HCEC 1CT (cell line): ENCODE measurements at regions not wholly inside any gene's neighbourhood (a gene's known extent, or its start where the extent isn't known, plus 50 kb on each side); places are given as distances from the start of the nearest gene placed in this dataset.
"Not testable (repeated sequence)": the region's sequence is repeated elsewhere in the genome, so short reads cannot be mapped to it uniquely, and the experiment has no call there.

Experiments
- DNase-seq: peaks from one replicate; pipeline ENCODE4 v3.0.0-alpha.2; 2017

GRCh38 chr6:158881276-158881675, 62.1 kb upstream of the EZR start:
- DNase-seq, result not testable (repeated sequence)

DNA sequence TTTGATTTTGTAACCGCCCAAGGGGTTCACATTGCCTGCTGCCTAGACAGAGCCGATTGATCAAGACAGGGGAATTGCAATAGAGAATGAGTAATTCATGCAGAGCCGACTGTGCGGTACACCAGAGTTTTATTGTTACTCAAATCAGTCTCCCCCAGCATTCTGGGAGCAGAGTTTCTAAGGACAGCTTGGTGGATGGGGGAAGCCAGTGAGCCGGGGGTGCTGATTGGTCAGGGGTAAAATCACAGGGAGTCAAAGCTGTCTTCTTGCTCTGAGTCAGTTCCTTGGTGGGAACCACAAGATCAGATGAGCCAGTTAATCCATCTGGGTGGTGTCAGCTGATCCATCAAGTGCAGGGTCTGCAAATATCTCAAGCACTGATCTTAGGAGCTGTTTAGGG, 60.0 kb upstream of the EZR start:
- no peak for DNase-seq

- no peak for DNase-seq
Observed at GRCh38 chr6:158877716-158878115, 58.5 kb upstream of the EZR start.

- DNase-seq, result no peak
Observed at GRCh38 chr6:158876886-158877285, 57.7 kb upstream of the EZR start.

DNA sequence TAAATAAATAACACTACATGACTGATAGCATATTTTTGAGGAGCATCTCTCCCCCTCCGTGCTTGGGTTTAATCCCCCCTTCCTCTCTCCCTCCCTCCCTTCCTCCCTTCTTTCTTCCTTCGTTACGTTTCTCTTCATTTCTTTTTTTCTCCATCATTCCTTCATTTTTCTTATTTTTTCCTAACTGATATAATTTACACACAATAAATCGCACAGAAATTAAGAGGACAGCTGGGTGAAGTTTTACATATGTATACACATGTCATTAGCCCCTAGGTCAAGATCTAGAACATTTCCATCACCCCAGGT, 51.4 kb upstream of the EZR start:
- no peak for DNase-seq

GRCh38 chr6:158869826-158870648, 50.9 kb upstream of the EZR start:
- peak; percentile 91 for DNase-seq

DNA sequence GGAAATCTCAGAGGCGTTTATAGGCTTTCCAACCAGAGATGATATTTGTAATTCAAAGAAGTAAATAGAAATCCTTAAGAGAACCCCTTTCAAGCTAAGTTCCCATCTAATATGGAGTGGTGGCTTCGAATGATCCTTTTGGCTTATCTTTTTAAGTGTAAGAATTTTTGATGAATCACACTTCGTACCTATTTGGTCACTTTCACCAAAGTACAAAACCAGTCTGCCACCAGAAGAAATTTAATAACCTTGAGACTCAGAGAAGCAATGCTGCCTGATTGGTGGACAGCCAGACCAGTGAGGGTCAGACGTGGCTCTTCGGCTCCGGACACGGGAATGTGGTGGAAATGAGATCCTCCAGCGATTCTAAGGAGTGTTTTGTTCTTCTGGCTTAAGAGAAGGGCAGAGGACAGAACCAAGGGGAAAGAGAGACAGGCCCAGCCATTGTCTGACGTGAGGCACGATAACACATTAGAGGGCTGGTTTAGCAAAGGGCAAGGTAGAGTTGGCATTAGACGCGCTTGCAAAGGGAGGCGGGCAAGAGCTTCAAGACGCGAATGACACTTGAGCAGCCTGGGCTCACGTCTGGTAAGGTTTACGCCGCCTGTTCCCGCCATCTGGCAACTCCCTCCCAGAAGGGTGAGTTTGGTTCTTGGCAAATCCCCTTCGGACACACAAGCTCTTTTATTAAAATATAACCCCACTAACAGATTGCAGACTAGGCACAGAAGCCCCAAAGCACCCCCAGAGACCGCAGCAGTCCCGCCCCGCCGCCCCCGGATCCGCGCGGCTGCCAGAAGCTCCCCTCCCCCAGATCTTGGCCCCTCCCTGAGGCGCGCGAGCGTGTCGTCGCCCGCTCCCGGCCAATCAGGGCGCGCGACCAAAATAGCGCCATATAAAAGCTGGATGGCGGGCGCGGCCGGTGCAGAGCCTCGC, 50.0 kb upstream of the EZR start:
- no peak for DNase-seq
